ENCODE measurements at regions not wholly inside any gene's neighbourhood (a gene's known extent, or its start where the extent isn't known, plus 50 kb on each side); places are given as distances from the start of the nearest gene placed in this dataset.

DNA sequence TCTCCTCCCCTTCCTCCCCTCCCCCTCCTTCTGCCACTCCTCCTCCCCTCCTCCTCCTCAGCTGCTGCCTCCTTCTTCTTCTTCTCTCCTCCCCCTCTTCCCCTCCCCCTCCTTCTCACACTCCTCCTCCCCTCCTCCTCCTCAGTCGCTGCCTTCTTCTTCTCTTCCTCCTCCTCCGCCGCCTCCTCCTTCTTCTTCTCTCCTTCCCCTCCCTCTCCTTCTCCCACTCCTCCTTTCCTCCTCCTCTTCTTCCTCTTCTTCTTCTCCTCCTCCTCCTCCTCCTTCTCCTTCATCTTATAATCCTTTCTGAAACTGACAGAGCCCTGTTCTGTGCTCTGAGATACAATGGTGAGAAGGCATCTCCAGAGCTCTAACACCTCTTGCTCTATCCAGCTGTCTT lies 73.1 kb upstream of the DCD start:
- no peak for TF ChIP-seq SP1 (IDR thresholded peaks at IDR 0.05; ENCODE audit: low read depth, low read length)
- no peak for TF ChIP-seq YY1 (IDR thresholded peaks at IDR 0.05; ENCODE audit: low read depth, low read length)
- no peak for TF ChIP-seq EZH2 (IDR thresholded peaks at IDR 0.05; ENCODE audit: low read depth, low read length, severe bottlenecking)
- no peak for TF ChIP-seq GABPA (IDR thresholded peaks at IDR 0.05; ENCODE audit: borderline replicate concordance, insufficient read depth, low read length)
